ENCODE measurements at regions not wholly inside any gene's neighbourhood (a gene's known extent, or its start where the extent isn't known, plus 50 kb on each side); places are given as distances from the start of the nearest gene placed in this dataset.

- no peak overlapping the region for H3K4me2 ChIP-seq
- ChIA-PET CTCF (no interaction called here), POLR2A (ENCODE audit: unreplicated experiment) (no interaction called here)
- TF ChIP-seq EZH2 (IDR thresholded peaks at IDR 0.05; ENCODE audit: low read depth) (no peak), CTCF (conservative IDR thresholded peaks at IDR 0.05) (no peak)
- H2AFZ ChIP-seq = no peak overlapping the region
- no peak for DNase-seq
- no peaks in the 10 kb centered on the region for H3K9me3 ChIP-seq (ENCODE audit: insufficient read depth, low read depth)
- no peaks in the 10 kb centered on the region for H3K9me2 ChIP-seq (ENCODE audit: insufficient read depth)
- H3K79me2 ChIP-seq (ENCODE audit: low read depth) = no peaks in the 10 kb centered on the region
- no peak overlapping the region for H3K4me3 ChIP-seq
- intact Hi-C loops (cut with micrococcal nuclease; ENCODE audit: unreplicated experiment) = no loop called here
- no TSS peak for BruUV-seq (replicated peaks)
- H4K20me1 ChIP-seq (ENCODE audit: insufficient read depth) = no peaks in the 10 kb centered on the region
- H3F3A ChIP-seq (ENCODE audit: insufficient read depth, low read depth) = no peaks in the 10 kb centered on the region
- no peak overlapping the region for H3K27ac ChIP-seq
- H3K36me3 ChIP-seq (ENCODE audit: low read depth) = no peaks in the 10 kb centered on the region
- H3K27me3 ChIP-seq (ENCODE audit: insufficient read depth, low read depth) = no peaks in the 10 kb centered on the region
- H3K4me1 ChIP-seq (replicated peaks; ENCODE audit: insufficient read depth) = no peaks in the 10 kb centered on the region
These were observed 628.0 kb downstream of the EPHA7 start for GRCh38 chr6:92791403-92791802.

- no peaks in the 10 kb centered on the region for H3K9me2 ChIP-seq (ENCODE audit: insufficient read depth)
- H3K36me3 ChIP-seq (ENCODE audit: low read depth) = no peaks in the 10 kb centered on the region
- no peak overlapping the region for H3K27ac ChIP-seq
- no peaks in the 10 kb centered on the region for H3K4me1 ChIP-seq (replicated peaks; ENCODE audit: insufficient read depth)
- no TSS peak for BruUV-seq (replicated peaks)
- no peaks in the 10 kb centered on the region for H3K9me3 ChIP-seq (ENCODE audit: insufficient read depth, low read depth)
- ChIA-PET POLR2A (ENCODE audit: unreplicated experiment) (no interaction called here), CTCF (no interaction called here)
- no peak overlapping the region for H3K4me2 ChIP-seq
- intact Hi-C loops (cut with micrococcal nuclease; ENCODE audit: unreplicated experiment) = no loop called here
- no peak for DNase-seq
- no peaks in the 10 kb centered on the region for H4K20me1 ChIP-seq (ENCODE audit: insufficient read depth)
- H3K4me3 ChIP-seq = no peak overlapping the region
- H3F3A ChIP-seq (ENCODE audit: insufficient read depth, low read depth) = no peaks in the 10 kb centered on the region
- no peak overlapping the region for H2AFZ ChIP-seq
- no peaks in the 10 kb centered on the region for H3K27me3 ChIP-seq (ENCODE audit: insufficient read depth, low read depth)
- TF ChIP-seq EZH2 (IDR thresholded peaks at IDR 0.05; ENCODE audit: low read depth) = no peak
- no peak for TF ChIP-seq CTCF (conservative IDR thresholded peaks at IDR 0.05)
- no peaks in the 10 kb centered on the region for H3K79me2 ChIP-seq (ENCODE audit: low read depth)
These were observed 629.0 kb downstream of the EPHA7 start for GRCh38 chr6:92790381-92790780.

- H3F3A ChIP-seq (ENCODE audit: insufficient read depth, low read depth) = no peaks in the 10 kb centered on the region
- CTCF ChIA-PET = no interaction called here
- no peaks in the 10 kb centered on the region for H3K36me3 ChIP-seq (ENCODE audit: low read depth)
- no peak overlapping the region for H3K4me2 ChIP-seq
- H3K9me2 ChIP-seq (ENCODE audit: insufficient read depth) = no peaks in the 10 kb centered on the region
- no peak overlapping the region for H3K27ac ChIP-seq
- H3K79me2 ChIP-seq (ENCODE audit: low read depth) = no peaks in the 10 kb centered on the region
- BruUV-seq (replicated peaks) = no TSS peak
- no peaks in the 10 kb centered on the region for H4K20me1 ChIP-seq (ENCODE audit: insufficient read depth)
- no peak overlapping the region for H3K4me3 ChIP-seq
- H2AFZ ChIP-seq = no peak overlapping the region
- no peaks in the 10 kb centered on the region for H3K4me1 ChIP-seq (replicated peaks; ENCODE audit: insufficient read depth)
- DNase-seq = no peak
- intact Hi-C loops (cut with micrococcal nuclease; ENCODE audit: unreplicated experiment) = no loop called here
- no peaks in the 10 kb centered on the region for H3K27me3 ChIP-seq (ENCODE audit: insufficient read depth, low read depth)
- TF ChIP-seq EZH2 (IDR thresholded peaks at IDR 0.05; ENCODE audit: low read depth) (no peak), CTCF (conservative IDR thresholded peaks at IDR 0.05) (no peak)
- POLR2A ChIA-PET (ENCODE audit: unreplicated experiment) = no interaction called here
- H3K9me3 ChIP-seq (ENCODE audit: insufficient read depth, low read depth) = no peaks in the 10 kb centered on the region
These were observed 635.1 kb downstream of the EPHA7 start for GRCh38 chr6:92784235-92784634.
